ENCODE measurements at regions not wholly inside any gene's neighbourhood (a gene's known extent, or its start where the extent isn't known, plus 50 kb on each side); places are given as distances from the start of the nearest gene placed in this dataset.
"Not testable (repeated sequence)": the region's sequence is repeated elsewhere in the genome, so short reads cannot be mapped to it uniquely, and the experiment has no call there.

- not testable (repeated sequence) for H3K36me3 Mint-ChIP-seq (ENCODE audit: insufficient read depth); DNase-seq; H3K4me3 Mint-ChIP-seq; H3K9me3 Mint-ChIP-seq; H3K4me1 Mint-ChIP-seq (ENCODE audit: low read depth); ATAC-seq; H3K27me3 Mint-ChIP-seq (ENCODE audit: low read depth)
These were observed 76.4 kb upstream of the TMSB4Y start for GRCh38 chrY:13627323-13627722.

DNA sequence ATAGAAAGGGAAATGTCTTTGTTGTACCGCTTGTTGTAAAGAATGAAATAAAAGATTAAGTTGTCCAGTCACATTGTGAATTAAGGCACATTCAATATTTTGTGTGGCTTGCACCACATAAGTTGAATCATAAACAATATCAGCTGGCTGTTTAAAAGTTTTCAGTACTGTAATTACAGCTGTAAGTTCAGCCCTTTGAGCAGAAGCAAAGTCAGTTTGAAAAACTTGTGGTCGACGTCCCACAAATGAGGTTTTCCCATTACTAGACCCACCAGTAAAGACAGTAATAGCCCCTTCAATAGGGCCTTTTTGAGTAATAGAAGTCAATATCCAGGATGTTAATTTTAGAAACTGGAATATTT lies 87.8 kb upstream of the TMSB4Y start:
- no peaks in the 10 kb centered on the region for H3K4me1 Mint-ChIP-seq (ENCODE audit: low read depth)
- H3K36me3 Mint-ChIP-seq (ENCODE audit: insufficient read depth), result no peaks in the 10 kb centered on the region
- no peaks in the 10 kb centered on the region for H3K9me3 Mint-ChIP-seq
- H3K27me3 Mint-ChIP-seq (ENCODE audit: low read depth), result no peaks in the 10 kb centered on the region
- no peak for DNase-seq
- no peak overlapping the region for H3K4me3 Mint-ChIP-seq
- no peak for ATAC-seq

DNA sequence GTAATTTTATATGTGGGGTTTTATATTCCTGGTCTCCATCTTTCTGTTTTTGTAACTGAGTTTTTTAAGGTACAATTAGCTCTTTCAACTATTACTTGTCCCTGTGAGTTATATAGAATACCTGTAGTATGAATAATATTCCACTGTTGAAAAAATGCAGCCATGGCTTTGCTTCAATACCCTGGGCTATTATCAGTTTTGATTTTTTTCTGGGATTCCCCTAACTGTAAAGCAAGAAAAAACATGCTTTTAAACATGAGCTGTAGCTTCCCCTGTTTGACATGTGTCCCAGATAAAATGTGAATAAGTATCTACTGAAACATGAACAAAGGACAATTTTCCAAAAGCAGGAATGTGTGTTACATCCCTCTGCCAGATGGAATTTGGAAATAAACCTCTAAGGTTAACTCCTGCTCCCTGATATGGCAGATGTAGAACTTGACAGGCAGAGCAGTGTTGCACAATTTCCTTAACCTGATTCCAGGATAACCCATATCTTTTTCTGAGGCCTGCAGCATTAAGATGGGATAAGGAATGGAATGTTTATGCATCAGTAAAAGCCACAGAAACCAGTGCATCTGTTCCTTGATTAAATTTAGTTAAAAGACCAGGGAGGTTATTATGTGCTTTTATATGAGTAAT lies 88.3 kb upstream of the TMSB4Y start:
- Mint-ChIP-seq H3K9me3 (no peaks in the 10 kb centered on the region), H3K27me3 (ENCODE audit: low read depth) (no peaks in the 10 kb centered on the region)
- no peak for ATAC-seq

GRCh38 chrY:13612916-13613315 lies 90.8 kb upstream of the TMSB4Y start:
- Mint-ChIP-seq H3K4me3 (no peak overlapping the region), H3K36me3 (ENCODE audit: insufficient read depth) (peaks cover 2% of the 10 kb centered on the region), H3K27me3 (ENCODE audit: low read depth) (no peaks in the 10 kb centered on the region)

More for the DNA sequence above, 88.3 kb upstream of the TMSB4Y start:
- Mint-ChIP-seq H3K4me3 (no peak overlapping the region), H3K36me3 (ENCODE audit: insufficient read depth) (no peaks in the 10 kb centered on the region), H3K4me1 (ENCODE audit: low read depth) (no peaks in the 10 kb centered on the region)
- DNase-seq, result no peak

DNA sequence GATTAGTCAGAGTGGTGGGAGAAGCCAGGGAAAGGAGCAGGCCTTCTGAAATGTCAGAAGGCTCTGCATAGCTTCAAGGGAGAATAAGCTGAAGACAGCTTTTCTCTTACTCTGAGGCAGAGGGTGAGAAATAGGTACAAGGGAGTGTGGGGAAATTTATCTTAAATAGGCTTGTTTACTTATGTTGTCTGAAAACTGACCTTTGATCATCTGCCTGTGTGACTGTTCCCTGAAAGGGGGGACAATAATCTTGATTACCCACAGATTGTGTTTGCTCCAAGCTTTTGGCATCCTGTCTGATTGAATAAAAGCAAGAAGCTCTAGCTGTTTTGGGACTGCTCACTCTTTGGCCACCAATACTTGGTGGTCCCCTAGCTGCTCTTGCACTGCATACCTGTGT lies 91.7 kb upstream of the TMSB4Y start:
- H3K36me3 Mint-ChIP-seq (ENCODE audit: insufficient read depth), result peaks cover 2% of the 10 kb centered on the region
- no peaks in the 10 kb centered on the region for H3K4me1 Mint-ChIP-seq (ENCODE audit: low read depth)
- DNase-seq (no peak), ATAC-seq (no peak)
- H3K27me3 Mint-ChIP-seq (ENCODE audit: low read depth), result no peaks in the 10 kb centered on the region
- H3K9me3 Mint-ChIP-seq, result peaks cover 6% of the 10 kb centered on the region
- H3K4me3 Mint-ChIP-seq, result no peak overlapping the region

More at GRCh38 chrY:13612916-13613315, 90.8 kb upstream of the TMSB4Y start:
- peaks cover 6% of the 10 kb centered on the region for H3K9me3 Mint-ChIP-seq
- no peak for ATAC-seq
- no peak for DNase-seq
- H3K4me1 Mint-ChIP-seq (ENCODE audit: low read depth), result no peaks in the 10 kb centered on the region

GRCh38 chrY:13592450-13592849 lies 111.2 kb upstream of the TMSB4Y start:
- ATAC-seq, result no peak
- H3K27me3 Mint-ChIP-seq (ENCODE audit: low read depth), result no peaks in the 10 kb centered on the region

DNA sequence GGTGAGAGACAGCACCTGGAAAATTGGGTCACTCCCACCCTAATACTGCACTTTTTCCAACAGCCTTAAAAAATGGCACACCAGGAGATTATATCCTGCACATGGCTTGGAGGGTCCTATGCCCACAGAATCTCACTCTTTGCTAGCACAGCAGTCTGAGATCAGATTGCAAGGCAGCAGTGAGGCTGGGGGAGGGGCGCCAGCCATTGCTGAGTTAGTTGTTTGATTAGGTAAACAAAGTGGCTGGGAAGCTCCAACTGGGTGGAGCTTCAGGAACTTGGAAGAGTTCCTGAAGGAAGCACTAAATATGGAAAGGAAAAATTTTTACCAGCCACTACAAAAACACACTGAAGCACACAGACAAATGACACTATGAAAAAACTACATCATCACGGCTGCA lies 91.1 kb upstream of the UTY start:
- not testable (repeated sequence) for H3K4me3 Mint-ChIP-seq; H3K36me3 Mint-ChIP-seq (ENCODE audit: insufficient read depth); ATAC-seq; H3K4me1 Mint-ChIP-seq (ENCODE audit: low read depth); DNase-seq; H3K9me3 Mint-ChIP-seq; H3K27me3 Mint-ChIP-seq (ENCODE audit: low read depth)

More at GRCh38 chrY:13592450-13592849, 111.2 kb upstream of the TMSB4Y start:
- H3K9me3 Mint-ChIP-seq, result no peaks in the 10 kb centered on the region
- no peaks in the 10 kb centered on the region for H3K36me3 Mint-ChIP-seq (ENCODE audit: insufficient read depth)
- no peaks in the 10 kb centered on the region for H3K4me1 Mint-ChIP-seq (ENCODE audit: low read depth)
- no peak overlapping the region for H3K4me3 Mint-ChIP-seq
- DNase-seq, result no peak

GRCh38 chrY:13567186-13567585 lies 87.4 kb upstream of the UTY start:
- Mint-ChIP-seq H3K4me3 (no peak overlapping the region), H3K36me3 (ENCODE audit: insufficient read depth) (no peaks in the 10 kb centered on the region), H3K27me3 (ENCODE audit: low read depth) (no peaks in the 10 kb centered on the region), H3K4me1 (ENCODE audit: low read depth) (no peaks in the 10 kb centered on the region), H3K9me3 (no peaks in the 10 kb centered on the region)
- ATAC-seq (no peak), DNase-seq (no peak)

- ATAC-seq, result no peak
- Mint-ChIP-seq H3K27me3 (ENCODE audit: low read depth) (no peaks in the 10 kb centered on the region), H3K36me3 (ENCODE audit: insufficient read depth) (no peaks in the 10 kb centered on the region), H3K4me1 (ENCODE audit: low read depth) (peaks cover 5% of the 10 kb centered on the region), H3K4me3 (no peak overlapping the region), H3K9me3 (no peaks in the 10 kb centered on the region)
- DNase-seq, result no peak
These were observed 75.1 kb upstream of the UTY start for GRCh38 chrY:13554949-13555348.

GRCh38 chrY:13552393-13553116 lies 72.7 kb upstream of the UTY start:
- ATAC-seq, result no peak
- Mint-ChIP-seq H3K4me1 (ENCODE audit: low read depth) (peaks cover 5% of the 10 kb centered on the region), H3K27me3 (ENCODE audit: low read depth) (no peaks in the 10 kb centered on the region), H3K9me3 (no peaks in the 10 kb centered on the region), H3K4me3 (no peak overlapping the region), H3K36me3 (ENCODE audit: insufficient read depth) (no peaks in the 10 kb centered on the region)
- DNase-seq, result no peak

DNA sequence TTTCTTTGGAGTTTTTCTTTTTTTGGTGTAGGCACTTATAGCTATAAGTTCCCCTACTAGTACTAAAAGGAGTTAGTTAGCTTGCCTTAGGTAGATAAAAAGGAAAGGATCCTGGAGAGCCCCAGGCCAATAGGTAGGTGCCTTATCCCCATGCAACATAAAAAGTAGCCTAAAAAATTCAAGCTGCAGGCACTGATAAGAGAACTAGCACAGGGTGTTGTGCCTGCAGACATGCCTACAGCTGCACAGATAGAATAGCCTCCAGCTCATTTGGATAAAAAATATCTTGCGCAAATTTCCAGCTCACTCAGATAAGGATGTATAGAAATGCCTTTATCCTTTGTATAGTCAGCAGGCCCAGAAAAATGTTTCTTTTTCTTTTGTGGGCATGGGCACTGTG lies 71.4 kb upstream of the UTY start:
- ATAC-seq (no peak), DNase-seq (no peak)
- peaks cover 5% of the 10 kb centered on the region for H3K4me1 Mint-ChIP-seq (ENCODE audit: low read depth)
- H3K9me3 Mint-ChIP-seq, result no peaks in the 10 kb centered on the region
- H3K4me3 Mint-ChIP-seq, result no peak overlapping the region
- no peaks in the 10 kb centered on the region for H3K27me3 Mint-ChIP-seq (ENCODE audit: low read depth)
- H3K36me3 Mint-ChIP-seq (ENCODE audit: insufficient read depth), result no peaks in the 10 kb centered on the region

- Mint-ChIP-seq H3K4me1 (ENCODE audit: low read depth) (no peaks in the 10 kb centered on the region), H3K4me3 (no peak overlapping the region), H3K27me3 (ENCODE audit: low read depth) (no peaks in the 10 kb centered on the region), H3K36me3 (ENCODE audit: insufficient read depth) (no peaks in the 10 kb centered on the region), H3K9me3 (peaks cover 9% of the 10 kb centered on the region)
- no peak for DNase-seq
- no peak for ATAC-seq
These were observed 64.7 kb upstream of the UTY start for GRCh38 chrY:13544491-13544890.

DNA sequence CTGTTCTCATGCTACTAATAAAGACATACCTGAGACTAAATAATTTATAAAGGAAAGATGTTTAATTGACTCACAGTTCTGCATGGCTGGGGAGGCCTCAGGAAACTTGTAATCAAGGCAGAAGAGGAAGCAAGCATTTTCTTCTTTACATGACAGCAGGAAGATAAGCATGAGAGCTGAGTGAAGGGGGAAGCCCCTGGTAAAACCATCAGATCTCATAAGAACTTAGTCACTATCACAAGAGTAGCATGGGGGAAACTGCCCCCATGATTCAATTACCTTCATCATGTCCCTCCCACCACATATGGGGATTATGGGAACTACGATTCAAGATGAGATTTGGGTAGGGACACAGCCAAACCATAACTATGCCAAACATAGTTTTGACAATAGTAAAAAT lies 58.1 kb upstream of the UTY start:
- H3K36me3 Mint-ChIP-seq (ENCODE audit: insufficient read depth), result no peaks in the 10 kb centered on the region
- H3K4me3 Mint-ChIP-seq, result no peak overlapping the region
- peaks cover 3% of the 10 kb centered on the region for H3K27me3 Mint-ChIP-seq (ENCODE audit: low read depth)
- no peaks in the 10 kb centered on the region for H3K4me1 Mint-ChIP-seq (ENCODE audit: low read depth)
- no peak for DNase-seq
- ATAC-seq, result peak in 1 of 2 donors; percentile 43
- peaks cover 9% of the 10 kb centered on the region for H3K9me3 Mint-ChIP-seq

All from activated T-cell treated with anti-CD3 and anti-CD28 coated beads, Interleukin-2, amount 50 U/mL, for 4 hours (primary cell).